DMS53 treated with DMSO at 0.1 percent for 48 hours (cell line): ENCODE measurements at regions not wholly inside any gene's neighbourhood (a gene's known extent, or its start where the extent isn't known, plus 50 kb on each side); places are given as distances from the start of the nearest gene placed in this dataset.
"Not testable (repeated sequence)": the region's sequence is repeated elsewhere in the genome, so short reads cannot be mapped to it uniquely, and the experiment has no call there.

Experiments used
- DNase-seq: peaks from one replicate; lab custom pipeline; 2025; ENCODE audit not compliant: unreplicated experiment; lab: John Stamatoyannopoulos, UW

GRCh38 chr7:34389332-34390078, 268.5 kb upstream of the NPSR1 start:
- DNase-seq: no peak

DNA sequence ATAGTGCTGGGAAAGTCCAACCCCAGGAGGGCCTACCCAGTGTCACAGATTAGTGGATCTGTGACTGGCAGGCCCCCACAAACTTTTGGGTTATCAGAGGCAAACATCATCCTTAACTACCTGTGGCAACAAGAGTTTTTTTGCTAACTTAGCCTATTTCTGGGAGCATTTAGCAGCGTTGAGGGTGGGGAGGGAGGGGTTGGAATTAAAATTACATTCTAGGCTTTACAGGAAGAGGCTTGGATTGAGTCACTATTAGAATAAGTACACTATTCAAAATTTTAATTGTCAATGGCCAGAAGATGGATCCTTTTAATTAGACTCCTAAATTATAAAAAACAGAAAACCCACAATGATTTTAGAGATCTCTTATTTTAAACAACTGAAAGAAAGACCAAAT, 267.9 kb upstream of the NPSR1 start:
- no peak for DNase-seq

GRCh38 chr7:34392972-34393371, 265.0 kb upstream of the NPSR1 start:
- DNase-seq: no peak

- no peak for DNase-seq
These were observed 261.5 kb upstream of the NPSR1 start for GRCh38 chr7:34396437-34397064.

GRCh38 chr7:34401776-34402175, 256.2 kb upstream of the NPSR1 start:
- DNase-seq: no peak

GRCh38 chr7:34406848-34407530, 251.0 kb upstream of the NPSR1 start:
- DNase-seq: no peak

DNA sequence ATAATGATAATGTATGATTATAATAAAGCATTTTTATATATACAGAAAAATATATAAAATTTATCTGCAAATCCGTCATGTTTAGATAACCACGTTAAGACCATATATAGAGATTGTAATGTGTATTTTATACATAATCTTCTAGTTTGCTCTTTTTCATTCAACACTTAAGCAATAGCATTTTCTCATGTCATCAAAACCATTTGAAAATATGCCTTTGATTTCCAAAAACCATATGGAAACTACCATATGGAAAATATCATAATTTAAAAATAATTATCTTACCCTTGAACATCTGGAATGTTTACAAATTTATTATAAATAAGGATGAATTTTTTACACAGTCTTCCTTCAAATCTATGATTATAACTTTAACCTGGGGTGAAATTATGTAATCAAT, 250.4 kb upstream of the NPSR1 start:
- no peak for DNase-seq

DNA sequence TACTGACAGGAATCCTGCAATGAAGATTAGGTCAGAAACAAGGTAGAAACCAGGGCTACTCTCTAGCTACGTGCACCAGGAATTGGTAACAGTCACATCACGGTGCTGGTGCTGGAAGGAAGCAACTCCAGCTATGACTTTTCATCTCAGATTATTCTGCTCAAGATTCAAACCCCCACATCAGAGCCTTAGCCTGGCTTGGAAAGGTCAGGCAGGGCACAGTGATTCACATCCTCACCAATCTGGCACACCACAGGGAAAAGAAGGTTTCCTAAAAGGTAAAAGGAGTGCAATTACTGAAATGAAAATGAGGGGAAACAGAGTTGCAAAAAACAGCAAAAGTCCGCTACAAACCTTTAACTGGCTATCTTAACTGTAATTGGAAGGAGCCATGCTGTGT, 240.2 kb upstream of the NPSR1 start:
- no peak for DNase-seq

DNA sequence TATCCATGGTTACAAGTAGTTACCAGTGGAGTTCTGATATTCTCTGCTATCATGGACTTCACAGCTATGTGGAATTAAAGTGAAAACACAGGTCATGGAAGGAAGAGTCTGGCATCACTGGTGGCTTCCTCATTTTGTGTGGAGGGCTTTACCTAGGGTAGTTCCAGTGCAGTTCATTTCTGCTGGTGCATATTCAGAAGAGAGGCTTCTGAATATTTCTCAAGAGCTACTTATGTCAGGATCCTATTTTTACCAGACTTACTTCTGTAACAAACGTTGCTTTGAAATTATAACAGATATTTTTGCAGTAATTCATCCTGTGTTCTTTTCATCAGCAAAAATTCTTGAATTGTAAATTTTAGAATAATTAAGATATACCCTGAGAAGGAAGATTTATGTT, 236.5 kb upstream of the NPSR1 start:
- DNase-seq: no peak

DNA sequence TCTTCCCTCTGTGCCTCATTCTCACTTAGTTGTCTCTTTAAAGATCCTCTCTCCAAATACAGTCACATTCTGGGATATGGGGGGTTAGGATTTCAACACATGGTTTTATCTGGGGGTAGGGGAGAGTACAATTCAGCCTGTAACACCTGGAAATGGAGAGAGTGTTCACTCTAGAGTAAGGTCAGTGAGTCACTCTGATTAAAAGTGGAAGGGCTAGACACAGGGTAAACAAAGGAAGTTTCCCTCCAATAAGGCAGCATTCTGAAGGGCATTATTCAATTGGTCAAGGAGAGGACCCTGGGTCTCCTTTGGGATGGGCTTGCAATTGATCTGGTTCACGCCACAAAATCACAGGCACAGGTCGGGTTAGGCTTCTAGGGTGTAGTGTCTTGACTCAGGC, 232.8 kb upstream of the NPSR1 start:
- peak; percentile 48 for DNase-seq

GRCh38 chr7:34425631-34426384, 232.2 kb upstream of the NPSR1 start:
- DNase-seq: no peak

DNA sequence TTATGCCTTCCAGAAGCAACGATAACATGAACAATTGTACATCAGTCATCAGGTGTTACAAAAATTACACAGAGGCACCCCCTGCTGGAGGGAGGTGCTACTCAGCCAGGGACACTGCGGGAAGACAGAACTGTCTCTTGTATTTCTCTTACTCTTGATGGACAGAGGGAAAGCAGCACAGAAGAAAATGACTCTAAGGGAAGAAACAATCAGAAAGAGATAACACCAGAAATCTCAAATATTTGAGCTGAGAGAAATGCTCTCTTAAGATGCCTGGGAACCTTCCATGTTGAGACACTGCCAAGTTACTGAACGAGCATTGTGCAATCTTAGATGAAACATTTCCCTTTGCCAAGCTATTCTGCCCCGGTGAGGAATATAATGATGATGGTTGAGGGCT, 227.6 kb upstream of the NPSR1 start:
- DNase-seq: peak; percentile 21

DNA sequence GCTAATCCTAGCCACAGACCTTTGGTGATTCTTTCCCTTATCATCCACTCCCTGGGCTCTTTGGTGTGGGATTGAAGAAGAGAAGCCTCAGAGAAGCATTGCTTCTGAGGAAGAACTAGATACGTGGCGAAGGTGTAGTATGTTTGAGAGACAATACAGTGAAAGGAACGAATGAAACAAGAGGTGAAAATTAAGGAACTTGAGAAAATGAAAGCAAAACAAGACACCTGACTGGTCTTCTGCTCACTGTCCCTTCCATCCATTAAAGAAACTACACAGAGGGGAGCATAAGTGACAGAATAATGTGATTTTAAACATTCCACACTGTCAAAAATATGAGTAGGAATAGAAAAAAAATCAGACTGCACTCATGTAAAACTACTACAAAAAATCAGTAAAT, 219.6 kb upstream of the NPSR1 start:
- no peak for DNase-seq

- DNase-seq: no peak
These were observed 212.4 kb upstream of the NPSR1 start for GRCh38 chr7:34445653-34446052.

DNA sequence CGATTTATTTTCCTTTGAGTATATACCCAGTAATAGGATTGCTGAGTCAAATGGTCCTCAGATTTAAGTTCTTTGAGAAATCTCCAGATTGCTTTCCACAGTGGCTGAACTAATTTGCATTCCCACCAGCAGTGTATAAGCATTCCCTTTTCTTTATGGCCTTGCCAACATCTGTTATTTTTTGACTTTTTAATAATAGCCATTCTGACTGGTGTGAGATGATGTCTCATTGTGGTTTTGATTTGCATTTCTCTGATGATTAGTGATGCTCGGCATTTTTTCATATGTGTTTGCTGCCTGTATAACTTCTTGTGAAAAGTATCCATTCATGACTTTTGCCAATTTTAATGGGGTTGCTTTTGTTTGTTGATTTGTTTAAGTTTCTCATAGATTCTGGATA, 209.5 kb upstream of the NPSR1 start:
- not testable (repeated sequence) for DNase-seq

DNA sequence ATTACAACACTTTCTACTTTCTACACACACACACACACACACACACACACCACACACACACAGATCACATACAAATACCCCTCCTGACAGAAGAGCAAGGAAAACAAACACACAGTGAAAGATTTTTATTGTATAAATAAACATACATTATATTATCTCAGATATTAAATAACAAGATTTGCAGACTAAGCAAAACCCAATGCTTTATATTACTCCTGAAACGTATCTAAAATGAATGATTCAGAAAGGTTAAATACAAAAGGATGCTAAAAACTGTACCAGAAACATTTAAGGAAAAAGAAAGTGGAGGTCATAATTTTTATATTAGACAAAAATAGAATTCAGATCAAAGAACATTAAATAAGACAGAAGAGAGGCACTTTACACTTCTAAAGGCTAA, 208.3 kb upstream of the NPSR1 start:
- no peak for DNase-seq

DNA sequence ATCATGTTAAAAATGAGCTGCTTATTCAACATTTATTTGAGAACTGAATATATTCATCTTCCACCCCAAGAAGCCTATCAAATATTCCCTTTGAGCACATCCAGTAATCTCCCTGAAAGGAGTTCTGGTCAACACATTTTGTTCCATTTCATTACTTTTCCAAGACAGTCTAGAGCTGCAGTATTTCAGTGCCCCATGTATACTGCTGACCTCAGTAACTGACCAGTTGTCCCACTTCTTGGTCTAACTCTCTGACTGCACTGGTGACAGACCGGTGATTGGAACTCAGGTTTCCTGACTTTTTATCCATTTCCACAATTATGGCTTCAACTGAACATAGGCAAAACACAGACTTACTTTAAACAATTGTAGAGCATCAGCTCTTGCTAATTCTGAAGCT, 206.8 kb upstream of the NPSR1 start:
- no peak for DNase-seq

GRCh38 chr7:34451923-34452322, 206.1 kb upstream of the NPSR1 start:
- no peak for DNase-seq

GRCh38 chr7:34452363-34452762, 205.7 kb upstream of the NPSR1 start:
- DNase-seq: no peak

DNA sequence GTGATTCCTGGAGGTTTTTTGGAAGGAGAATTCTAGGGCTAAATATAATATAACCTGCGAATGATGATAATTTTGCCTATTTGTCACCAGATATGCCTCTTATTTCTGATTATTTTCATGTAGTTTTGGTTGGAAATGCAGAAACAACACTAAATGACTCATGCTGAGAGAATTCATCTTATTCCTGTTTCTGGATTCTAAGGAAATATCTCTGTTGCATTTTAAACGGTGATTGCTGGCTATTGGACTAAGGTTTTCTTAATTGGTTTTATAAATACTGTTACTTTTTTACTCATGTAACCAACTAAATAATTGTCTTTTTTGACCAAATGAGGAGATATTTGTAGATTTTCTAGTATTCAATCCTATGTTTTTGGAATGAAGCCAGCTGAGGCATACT, 204.9 kb upstream of the NPSR1 start:
- DNase-seq: no peak

GRCh38 chr7:34454381-34454780, 203.6 kb upstream of the NPSR1 start:
- DNase-seq: no peak

- DNase-seq: no peak
These were observed 200.7 kb upstream of the NPSR1 start for GRCh38 chr7:34457329-34457728.
